ENCODE measurements at regions not wholly inside any gene's neighbourhood (a gene's known extent, or its start where the extent isn't known, plus 50 kb on each side); places are given as distances from the start of the nearest gene placed in this dataset.
"Not testable (repeated sequence)": the region's sequence is repeated elsewhere in the genome, so short reads cannot be mapped to it uniquely, and the experiment has no call there.

DNA sequence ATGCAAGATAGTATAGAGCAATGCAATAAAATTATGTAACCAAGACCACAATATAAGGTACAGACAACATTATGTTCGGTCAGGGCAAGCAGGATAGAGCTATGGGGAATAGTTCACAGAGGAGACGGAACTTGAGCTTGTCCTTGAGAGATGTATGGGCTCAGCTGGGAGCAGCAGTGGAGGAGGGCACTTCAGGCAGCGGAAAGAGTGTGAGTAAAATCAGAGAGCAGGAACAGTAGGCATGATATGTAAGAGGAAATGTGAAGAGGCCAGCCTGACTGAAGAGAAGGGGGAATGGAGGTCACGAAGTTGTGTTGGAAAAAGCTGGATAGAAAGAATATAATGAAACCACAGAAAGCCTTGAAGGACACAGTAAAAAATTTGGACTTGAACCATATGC, 217.2 kb upstream of the NOCT start:
- no peak for DNase-seq

DNA sequence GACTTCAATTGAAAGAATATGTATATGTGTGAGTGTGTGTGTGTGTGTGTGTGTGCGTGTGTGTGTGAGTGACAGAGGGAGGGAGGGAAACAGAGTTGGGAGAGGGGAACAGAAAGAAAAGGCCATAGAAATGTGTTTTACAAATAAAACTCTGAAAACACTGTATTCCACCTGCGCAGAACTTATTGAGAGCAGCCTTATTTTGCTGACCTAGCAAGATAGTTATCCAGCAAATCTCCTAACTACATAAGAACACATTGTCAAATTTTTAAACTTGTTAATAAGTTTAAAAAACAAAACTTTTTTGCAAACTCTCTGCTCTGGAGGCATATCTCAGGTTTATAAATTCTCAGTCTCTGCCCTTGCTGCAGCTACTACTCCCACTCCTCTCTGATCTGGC, 217.9 kb upstream of the NOCT start:
- no peak for DNase-seq

DNA sequence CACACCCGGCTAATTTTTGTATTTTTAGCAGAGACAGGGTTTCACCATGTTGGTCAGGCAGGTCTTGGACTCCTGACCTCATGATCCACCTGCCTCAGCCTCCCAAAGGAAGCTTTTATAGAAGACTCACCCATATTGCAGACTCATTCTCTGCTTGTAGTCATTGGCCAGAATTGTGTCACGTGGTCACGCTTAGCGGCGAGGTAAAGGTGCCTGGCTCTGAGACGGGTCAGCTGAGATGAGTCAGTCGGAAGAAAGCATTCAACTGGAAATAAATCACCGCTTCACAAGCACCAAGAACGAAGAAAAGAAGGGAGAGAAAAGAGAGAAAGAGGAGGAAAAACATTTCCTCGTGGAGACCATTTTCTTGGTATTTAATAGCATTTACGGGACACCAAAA, 218.8 kb upstream of the NOCT start:
- DNase-seq: no peak

DNA sequence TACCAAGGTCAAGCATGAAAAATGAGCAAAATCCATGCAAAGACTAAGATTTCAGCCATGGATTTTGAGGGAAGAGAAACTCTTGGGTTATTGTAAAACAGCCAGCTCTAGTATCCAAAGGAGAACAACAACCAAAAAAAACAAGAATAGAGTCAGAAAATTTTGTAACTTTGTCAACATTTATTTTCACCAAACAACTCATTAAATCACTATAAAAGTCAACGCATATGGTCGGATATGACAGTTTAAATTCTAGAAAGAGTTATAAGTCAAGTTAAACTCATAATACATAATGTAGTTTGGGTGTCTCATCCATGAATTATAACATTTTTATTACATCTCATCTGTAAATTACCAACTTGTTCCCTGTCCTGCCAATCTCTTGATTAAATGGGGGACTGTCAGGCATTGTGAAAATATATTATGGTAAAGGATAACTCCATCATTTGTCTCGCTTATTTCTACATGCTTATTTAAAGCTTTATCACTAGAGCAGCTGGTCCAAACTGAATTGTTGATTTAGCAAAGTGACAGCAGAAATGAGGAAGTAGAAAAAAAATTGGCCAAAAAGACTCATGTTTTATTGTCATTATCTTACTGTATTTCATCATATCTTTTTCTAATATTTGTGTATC, 224.8 kb upstream of the NOCT start:
- no peak for DNase-seq

DNA sequence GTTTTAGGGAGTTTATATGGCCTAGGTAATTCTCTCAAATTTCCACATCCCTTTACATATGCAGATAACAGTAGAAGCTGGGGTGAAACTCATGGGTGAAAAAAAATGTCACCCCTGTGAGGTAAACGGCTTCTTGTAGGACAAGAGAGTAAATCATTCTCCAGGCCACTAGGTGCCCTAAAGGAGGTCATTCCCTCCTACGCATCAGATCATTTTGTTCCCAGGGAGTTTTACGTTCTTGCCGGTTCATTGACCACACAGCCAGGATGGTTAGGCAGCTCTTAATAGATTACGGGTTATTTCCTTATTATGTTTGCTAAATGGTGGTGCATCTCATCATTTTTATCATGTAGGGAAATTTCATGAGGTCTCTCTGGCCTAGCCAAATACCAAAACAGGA, 225.8 kb upstream of the NOCT start:
- DNase-seq: no peak

DNA sequence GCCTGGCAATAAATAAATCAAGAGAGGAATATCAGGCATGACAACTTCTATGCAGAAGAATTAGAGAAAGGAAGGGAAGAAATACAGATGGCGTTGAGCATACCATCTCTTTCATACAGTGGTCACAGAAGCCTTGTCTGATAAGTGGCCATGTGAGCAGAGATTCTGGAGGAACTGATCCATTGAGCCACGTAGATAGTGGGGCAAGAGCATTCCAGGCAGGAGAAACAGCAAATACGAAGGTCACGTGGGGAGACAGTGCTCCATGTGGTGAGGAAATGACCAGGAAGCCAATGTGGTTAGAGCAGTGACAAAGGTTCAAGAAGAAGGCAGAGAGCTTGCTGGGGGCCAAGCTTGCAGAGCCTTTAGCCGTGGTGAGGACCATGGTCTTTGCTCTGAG, 226.7 kb upstream of the NOCT start:
- DNase-seq: no peak

DNA sequence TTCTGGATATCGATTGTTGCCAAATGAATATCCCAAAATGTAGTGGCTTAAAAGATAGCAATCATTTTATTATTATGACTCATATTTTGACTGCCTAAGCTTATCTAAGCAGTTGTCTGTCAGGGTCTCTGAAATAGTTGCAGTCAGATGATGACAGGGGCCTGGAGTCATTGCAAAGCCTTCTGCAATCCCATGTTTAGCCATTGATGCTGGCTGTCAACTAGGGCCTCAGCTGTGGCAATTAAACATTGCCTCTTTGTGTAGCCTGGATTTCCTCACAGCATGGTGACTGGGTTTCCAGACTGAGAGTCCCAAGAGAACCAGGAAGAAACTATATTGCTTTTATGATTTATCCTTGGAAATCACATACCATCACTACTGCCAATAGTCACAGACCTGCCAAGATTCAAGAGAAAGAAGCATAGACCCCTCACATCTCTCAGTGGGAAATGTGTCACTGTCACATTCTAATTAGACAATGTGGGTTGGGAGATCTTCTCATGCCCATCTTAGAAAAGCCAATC, 227.3 kb upstream of the NOCT start:
- no peak for DNase-seq

DNA sequence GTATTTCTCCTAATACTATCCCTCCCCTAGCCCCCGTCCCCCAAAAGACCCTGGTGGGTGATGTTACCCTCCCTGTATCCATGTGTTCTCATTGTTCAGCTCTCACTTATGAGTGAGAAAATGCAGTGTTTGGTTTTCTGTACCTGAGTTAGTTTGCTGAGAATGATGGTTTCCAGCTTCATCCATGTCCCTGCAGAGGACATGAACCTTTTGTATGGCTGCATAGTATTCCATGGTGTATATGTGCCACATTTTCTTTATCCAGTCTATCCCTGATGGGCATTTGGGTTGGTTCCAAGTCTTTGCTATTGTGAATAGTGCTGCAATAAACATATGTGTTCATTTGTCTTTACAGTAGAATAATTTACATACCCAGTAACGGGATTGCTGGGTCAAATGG, 235.8 kb upstream of the NOCT start:
- DNase-seq: not testable (repeated sequence)

DNA sequence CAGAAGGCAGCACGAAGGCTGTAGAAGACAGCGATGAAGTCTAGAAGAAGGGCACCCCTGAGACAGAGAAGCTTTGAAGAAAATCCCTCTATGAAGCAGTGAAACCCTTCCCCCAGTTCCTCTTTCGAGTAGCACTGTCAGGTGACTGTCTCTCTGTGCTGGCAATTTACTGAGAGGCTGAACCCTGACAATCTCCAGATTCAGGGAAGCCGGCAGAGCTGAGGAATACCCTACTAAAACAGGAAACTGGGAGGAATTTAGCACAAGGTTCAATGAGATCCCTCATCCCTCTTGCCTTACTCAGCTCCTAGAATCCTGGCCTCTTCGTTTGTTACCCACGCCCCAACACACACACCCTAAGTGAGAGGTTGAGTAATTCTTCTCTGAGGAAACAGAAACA, 239.7 kb upstream of the NOCT start:
- DNase-seq: peak; percentile 24

DNA sequence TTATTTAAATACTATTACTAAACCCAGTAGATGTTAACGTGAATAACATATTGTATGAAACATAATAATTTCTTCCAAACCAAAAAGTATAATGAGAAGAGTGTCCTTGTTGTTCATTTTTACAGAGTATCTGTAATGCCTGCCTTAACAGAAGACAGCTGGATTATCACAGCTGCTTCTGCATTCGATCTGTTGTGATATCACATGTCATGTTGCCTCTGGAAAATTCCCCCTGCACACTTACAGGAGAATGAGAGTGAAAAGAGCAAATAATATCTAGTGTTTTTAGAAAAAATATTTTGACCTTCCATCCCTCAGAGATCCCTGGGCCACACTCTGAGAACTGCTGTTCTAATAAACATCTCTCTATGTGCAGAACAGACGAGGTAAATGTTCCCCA, 240.1 kb upstream of the NOCT start:
- peak; percentile 14 for DNase-seq

DNA sequence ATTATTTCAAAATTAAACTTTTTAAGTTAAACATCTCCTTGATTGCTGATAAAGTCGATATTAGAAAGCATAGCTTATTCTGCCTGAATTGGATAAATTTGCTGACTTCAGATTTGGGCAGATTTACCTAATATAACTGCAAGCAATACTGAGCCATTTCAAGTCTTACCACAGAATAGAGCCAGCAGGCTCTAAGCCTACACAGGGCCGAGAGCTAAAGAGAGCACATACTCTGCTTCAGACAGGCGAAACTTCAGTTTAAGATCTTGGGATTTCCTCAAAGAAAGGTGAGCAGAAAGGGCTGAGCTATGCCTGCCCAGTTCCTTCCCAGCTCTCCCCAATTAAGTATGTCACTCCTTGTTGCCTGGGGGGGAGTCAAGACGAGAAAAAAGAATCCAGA, 240.6 kb upstream of the NOCT start:
- no peak for DNase-seq

DNA sequence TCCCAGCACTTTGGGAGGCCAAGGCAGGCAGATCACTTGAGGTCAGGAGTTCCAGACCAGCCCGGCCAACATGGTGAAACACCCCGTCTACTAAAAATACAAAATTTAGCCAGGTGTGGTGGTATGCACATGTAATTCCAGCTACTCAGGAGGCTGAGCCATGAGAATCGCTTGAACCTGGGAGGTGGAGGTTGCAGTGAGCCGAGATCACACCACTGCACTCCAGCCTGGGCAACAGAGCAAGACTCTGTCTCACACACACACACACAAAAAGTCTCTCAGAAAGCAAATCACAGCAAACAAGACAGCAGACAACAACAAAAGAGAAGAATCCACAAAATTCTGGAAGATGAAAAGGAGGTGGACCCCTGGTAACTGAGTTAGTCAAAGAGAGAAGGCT, 241.5 kb upstream of the NOCT start:
- DNase-seq: not testable (repeated sequence)

DNA sequence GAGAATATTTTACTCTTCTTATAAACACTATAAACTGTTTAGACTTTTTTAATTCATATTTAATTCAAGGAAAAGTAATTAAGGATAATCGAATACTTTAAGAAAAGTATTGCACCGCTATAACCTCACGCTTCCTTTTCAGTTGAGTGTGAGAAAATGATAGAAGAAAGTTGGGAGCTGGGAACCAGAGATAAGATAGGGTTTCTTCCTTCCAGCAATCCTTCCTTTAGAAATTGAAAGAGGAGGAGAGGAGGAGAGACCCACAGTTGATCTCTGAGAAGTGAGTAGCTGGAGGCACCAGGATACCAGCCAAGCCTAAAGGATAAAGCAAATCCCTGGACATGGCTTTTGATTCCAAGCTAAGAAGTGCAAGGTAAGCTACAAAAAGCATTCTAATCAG, 242.3 kb upstream of the NOCT start:
- no peak for DNase-seq

DNA sequence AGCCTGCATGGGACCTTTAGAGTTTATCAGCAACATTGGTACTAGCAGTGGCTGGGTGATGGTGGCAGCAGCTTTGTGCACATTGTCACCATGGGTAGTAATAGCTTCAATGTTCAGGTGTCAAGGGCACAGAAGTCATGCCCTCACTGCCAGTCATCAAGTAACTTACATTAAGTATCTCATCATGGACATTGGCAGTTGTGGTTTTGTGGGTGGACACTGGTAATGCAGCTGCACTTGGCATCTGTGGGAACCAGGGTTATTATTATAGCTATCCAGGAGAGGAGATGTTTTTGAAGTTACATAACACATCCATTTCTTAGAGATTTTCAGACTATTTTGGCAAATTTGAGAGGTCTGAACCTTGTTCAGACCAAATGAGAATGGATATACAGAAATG, 243.2 kb upstream of the NOCT start:
- no peak for DNase-seq

DNA sequence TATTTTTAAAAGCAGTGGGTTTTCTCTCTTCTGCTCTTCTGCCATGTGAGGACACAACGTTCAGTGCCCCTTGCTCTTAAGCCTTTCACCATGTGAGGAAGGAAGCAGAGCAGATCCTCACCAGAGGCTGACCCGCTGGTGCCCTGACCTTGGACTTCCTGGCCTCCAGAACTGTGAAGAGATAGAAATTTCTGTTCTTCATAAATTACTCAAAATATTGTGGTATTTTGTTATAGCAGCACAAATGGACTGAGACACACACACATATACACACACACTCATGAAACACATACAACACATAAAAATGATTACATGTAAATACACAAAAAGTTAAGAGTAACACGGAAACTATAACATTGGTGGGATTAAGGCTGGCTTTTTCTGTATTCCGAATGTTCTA, 244.8 kb upstream of the NOCT start:
- DNase-seq: no peak

DNA sequence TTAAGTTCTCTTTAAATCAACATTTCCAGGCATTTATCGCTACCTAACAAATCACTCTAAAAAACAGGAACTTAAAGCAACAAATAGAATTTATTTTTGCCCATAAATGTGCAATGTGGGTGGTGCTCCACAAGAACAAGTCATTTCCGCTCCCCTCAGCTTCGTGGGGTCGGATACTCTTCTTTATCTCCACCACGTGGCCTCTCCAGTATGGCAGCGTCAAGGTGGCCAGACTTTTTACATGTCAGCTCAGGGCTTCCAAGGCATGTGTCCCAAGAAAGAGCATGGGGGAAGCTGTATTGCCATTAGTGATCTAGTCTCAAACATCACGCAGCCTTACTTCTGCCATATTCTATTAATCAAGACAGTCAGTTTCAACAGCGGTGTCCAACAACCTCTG, 249.2 kb upstream of the NOCT start:
- DNase-seq: no peak

DNA sequence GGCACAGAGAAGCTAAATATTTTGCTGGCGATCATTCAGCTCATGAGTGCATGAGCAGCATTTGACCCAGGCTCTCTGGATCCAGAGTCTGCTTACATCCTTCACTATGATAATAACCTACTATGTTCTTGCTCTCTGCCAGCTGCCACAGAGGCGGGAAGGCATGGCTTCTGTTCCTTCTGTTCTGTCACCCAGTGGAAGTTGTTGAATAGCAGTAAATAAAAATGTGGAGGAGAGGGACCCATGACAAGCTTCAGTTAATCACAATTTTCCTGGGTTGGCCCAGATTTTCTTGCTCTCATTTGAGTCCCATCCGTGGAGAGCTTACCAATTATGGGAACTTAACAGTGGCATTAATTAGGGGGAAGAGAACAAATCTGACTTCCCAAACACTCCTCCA, 250.1 kb upstream of the NOCT start:
- DNase-seq: no peak

DNA sequence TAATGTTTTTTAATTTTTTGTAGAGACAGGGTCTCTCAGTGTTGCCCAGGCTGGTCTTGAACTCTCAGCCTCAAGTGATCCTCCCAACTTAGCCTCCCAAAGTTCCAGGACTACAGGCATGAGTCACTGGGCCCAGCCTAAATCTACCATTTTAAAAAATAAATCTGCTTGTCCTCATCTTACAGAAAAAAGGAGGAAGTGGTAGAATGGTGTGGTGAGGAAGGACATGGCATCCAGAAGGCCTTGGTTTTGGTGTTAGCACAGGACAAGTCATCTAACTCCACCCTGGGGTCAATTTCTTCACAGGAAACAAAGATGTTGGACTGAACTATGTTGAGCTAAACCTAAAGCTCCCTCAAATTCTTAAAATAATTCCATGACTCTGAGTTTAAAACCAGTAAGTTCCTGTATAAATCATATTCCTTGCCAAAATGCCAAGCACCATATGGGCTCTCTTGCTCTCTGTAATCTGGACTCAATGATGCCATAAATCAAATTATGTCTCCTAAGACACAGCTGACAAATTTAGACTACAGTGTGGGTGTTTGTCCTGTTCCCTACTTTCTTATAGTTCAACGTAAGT, 253.9 kb upstream of the NOCT start:
- DNase-seq: no peak

DNA sequence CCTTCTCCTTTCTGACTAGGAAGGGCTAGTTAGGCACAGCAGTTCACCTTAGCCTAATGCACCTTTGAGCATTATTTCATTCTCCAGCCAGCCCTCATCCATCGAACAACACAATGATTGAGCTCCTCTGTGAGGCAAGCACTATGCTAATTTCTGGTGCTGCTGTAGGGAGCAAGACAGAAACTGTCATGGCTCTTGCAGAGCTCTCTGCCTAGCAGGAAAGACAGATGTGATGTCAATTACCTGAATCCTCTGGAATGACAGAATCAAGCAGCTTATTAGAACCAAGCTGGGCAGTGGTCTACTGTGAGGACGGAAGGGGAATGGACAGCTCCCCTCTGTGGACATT, 256.1 kb upstream of the NOCT start:
- no peak for DNase-seq

DNA sequence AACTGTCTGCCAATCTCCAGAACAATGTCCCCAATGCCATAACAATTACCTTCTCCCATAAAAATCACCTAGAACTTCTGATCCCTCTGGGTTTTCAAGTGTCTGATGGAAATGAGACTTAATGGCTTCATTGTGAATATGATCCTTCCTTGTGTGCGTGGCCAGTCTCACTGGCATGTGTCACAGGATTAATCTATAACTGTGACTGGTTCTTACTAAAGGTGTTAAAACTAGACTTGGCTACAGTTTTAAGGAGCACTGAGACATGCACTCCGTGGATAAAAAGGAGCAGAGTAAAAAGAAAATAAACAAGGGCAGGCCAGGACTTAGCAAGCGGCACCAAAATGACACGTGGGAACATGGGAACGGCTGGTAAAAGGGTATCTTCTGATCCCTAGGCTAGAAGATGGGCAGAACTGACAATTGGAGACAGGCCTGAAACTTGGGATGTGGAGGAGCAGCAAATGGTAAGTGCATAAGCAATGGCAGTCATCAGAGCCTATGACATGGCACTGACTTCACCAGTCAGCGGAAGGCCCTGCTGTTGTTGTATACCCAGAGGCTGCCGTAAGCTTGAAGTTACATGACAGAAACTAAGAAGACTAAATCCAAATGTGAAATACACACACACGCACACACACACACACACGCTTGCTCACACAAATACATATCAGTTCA, 256.6 kb upstream of the NOCT start:
- DNase-seq: no peak

DNA sequence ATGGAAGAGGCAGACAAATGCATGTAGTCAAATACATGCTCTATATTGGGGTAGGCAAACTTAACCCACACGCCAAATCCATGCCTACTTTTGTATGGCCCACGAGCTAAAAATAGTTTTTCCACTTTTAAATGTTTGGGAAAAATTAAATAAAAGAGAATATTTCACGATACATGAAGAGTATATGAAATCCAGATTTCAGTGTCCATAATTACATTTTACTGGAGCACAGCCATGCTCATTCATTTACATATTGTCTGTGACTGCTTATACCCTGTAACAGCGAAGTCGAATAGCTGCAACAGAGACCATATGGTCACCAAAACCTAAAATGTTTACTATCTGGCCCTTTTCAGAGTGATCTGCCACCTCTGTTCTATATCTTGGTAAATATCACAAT, 257.4 kb upstream of the NOCT start:
- DNase-seq: no peak

DNA sequence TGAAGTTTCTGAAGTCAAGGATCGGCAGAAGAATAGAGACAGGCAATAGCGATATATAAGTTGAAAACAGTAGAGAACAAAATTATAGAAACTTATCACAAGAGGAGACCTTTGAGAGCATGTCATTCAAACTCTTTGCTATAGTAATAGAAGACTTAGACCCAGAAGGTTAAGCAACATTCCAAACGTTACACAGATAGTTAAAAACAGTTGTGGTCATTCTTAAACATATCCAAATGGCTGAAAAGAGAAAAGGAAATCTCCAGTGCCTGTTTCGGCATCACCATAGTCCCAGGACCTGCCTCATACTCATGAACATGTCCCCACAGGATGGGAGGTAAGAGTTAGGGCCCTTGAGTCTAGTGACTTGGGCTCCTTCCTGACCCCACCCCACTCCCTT, 258.1 kb upstream of the NOCT start:
- no peak for DNase-seq

DNA sequence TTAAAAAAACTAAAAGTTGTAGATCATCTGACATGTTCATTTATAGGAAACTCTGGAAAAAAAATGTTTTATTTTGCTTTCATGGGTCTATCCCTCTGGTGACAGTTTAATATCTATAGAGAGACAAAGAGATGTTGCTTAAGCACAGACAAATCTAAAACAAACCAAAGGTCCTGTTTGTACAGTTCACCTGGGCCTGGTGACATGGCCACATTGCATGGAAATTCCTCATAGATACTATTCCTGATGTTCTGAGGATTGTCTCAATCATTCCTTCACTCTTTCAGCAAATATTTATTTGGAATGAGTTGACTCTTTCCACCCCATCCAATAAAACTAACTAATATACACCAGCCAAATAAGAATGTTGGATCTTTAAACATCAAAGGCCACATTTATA, 259.1 kb upstream of the NOCT start:
- DNase-seq: no peak

DNA sequence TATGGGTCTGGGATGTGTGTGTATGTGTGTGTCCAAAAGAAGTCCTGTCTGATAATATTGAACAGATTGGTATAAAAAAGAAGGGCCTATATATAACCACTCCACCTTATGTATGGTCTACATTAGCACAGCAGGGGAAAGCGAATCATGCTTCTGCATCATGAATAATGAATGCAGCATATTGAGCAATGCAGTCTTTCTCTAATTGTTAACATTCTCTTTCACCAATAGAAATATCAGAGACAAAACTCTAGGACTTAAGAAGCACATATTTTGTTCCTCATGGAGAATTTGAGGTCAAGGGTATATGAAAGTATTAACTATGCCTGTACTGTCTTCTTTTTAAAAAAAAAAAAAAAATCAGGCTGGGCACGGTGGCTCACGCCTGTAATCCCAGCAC, 264.3 kb upstream of the NOCT start:
- no peak for DNase-seq
